A549 (cell line): ENCODE measurements at regions not wholly inside any gene's neighbourhood (a gene's known extent, or its start where the extent isn't known, plus 50 kb on each side); places are given as distances from the start of the nearest gene placed in this dataset.

Source experiments
- CEBPB ChIP-seq, 2 experiments: fragments of >200 bp in 1 of 2; sonication (Bioruptor Twin) in 1 of 2; formaldehyde crosslinking in 1 of 2; IDR thresholded peaks; 2 replicates each; pipeline ENCODE4 v1.6.1; 2012 to 2016
- CTCF ChIP-seq: fragments of >200 bp; sonication (Bioruptor Twin); formaldehyde crosslinking; IDR thresholded peaks from 3 replicates; pipeline ENCODE4 v1.5.1; 2016
- HMGXB4 ChIP-seq: fragments of 250-450 bp; sonication (Bioruptor Pico); IDR thresholded peaks from 2 replicates; pipeline ENCODE4 v1.5.0; 2021; ENCODE audit warnings: mild to moderate bottlenecking, moderate library complexity, borderline replicate concordance
- HOXA7 ChIP-seq: fragments of 250-450 bp; sonication (Bioruptor Pico); IDR thresholded peaks from 2 replicates; pipeline ENCODE4 v1.5.0; 2020; ENCODE audit warnings: mild to moderate bottlenecking, moderate library complexity
- MAFK ChIP-seq: fragments of 450-650 bp; IDR thresholded peaks from 2 replicates; pipeline ENCODE4 v1.6.1; 2014; ENCODE audit not compliant: partially characterized antibody
- MAX ChIP-seq: IDR thresholded peaks from 2 replicates; pipeline ENCODE4 v1.6.1; 2012
- POLR2A ChIP-seq: IDR thresholded peaks from 2 replicates; pipeline ENCODE4 v1.6.1; 2012; ENCODE audit warnings: mild to moderate bottlenecking, low read length
- RAD21 ChIP-seq, 2 experiments: fragments of >200 bp in 1 of 2; sonication (Bioruptor Twin) in 1 of 2; formaldehyde crosslinking in 1 of 2; IDR thresholded peaks in 1 of 2; conservative IDR thresholded peaks in 1 of 2; 2 replicates in 1 of 2; 3 replicates in 1 of 2; pipeline ENCODE4 v1.6.1; 2012 to 2018; ENCODE audit warnings: inconsistent platforms in 1 of 2
- RCOR1 ChIP-seq: fragments of 150-350 bp; IDR thresholded peaks from 2 replicates; pipeline ENCODE4 v1.6.1; 2014; ENCODE audit warnings: antibody characterized with exemption, low read length, low read depth
- REST ChIP-seq: fragments of 200-600 bp; sonication (generic); IDR thresholded peaks from 2 replicates; pipeline ENCODE4 v1.6.1; 2016; ENCODE audit warnings: antibody characterized with exemption, mild to moderate bottlenecking, moderate library complexity
- RFX5 ChIP-seq: fragments of 450-650 bp; IDR thresholded peaks from 2 replicates; pipeline ENCODE4 v1.7.1; 2014; ENCODE audit warnings: antibody characterized with exemption, mild to moderate bottlenecking, moderate library complexity
- TP53 ChIP-seq: fragments of 250-450 bp; sonication (Bioruptor Pico); IDR thresholded peaks from 2 replicates; pipeline ENCODE4 v1.5.0; 2021; ENCODE audit warnings: mild to moderate bottlenecking, moderate library complexity
- USF2 ChIP-seq: fragments of 450-650 bp; IDR thresholded peaks from 2 replicates; pipeline ENCODE4 v1.6.1; 2014; ENCODE audit warnings: antibody characterized with exemption
- ZFP36 ChIP-seq: fragments of 450-650 bp; IDR thresholded peaks from 2 replicates; pipeline ENCODE4 v1.6.1; 2014; ENCODE audit warnings: borderline replicate concordance; ENCODE audit not compliant: partially characterized antibody

- TF ChIP-seq MAX (no peak), RAD21 (conservative IDR thresholded peaks at IDR 0.05 in 1 of 2, IDR thresholded peaks at IDR 0.05 in 1 of 2) (no peak), CTCF (no peak), HMGXB4 (no peak), POLR2A (no peak), MAFK (no peak), ZFP36 (no peak), REST (no peak), RFX5 (no peak), HOXA7 (no peak), USF2 (no peak), CEBPB (IDR thresholded peaks at IDR 0.05) (no peak), TP53 (no peak), RCOR1 (no peak)
Measured at GRCh38 chrX:69260169-69260568, 94.9 kb upstream of the PJA1 start.
